CD4-positive, CD25-positive, alpha-beta regulatory T cell (primary cell): ENCODE measurements at regions not wholly inside any gene's neighbourhood (a gene's known extent, or its start where the extent isn't known, plus 50 kb on each side); places are given as distances from the start of the nearest gene placed in this dataset.
A peak's percentile ranks its signal among the peaks of the same experiment; 100 is the strongest.
"Not testable (repeated sequence)": the region's sequence is repeated elsewhere in the genome, so short reads cannot be mapped to it uniquely, and the experiment has no call there.

Experiments
- ATAC-seq, 2 donors: fragments of 150-1000 bp; cut with Tn5 transposase; one replicate each; pipeline ENCODE4 v1.10.0; 2021; ENCODE audit warnings: low read depth in 2 of 2, moderate number of reproducible peaks in 2 of 2, moderate library complexity in 1 of 2
- DNase-seq, 3 donors: peaks; one replicate each; pipeline versions ENCODE4 v3.0.0 to v3.0.0-alpha.2; 2012 to 2022; ENCODE audit warnings: mixed read lengths in 1 of 3
- H3K27ac ChIP-seq: one replicate; pipeline ENCODE4 v1.7.0; 2013; ENCODE audit warnings: mild to moderate bottlenecking, low read length; ENCODE audit not compliant: insufficient read depth, poor library complexity, severe bottlenecking
- H3K27me3 ChIP-seq: one replicate; pipeline ENCODE4 v1.7.0; 2013; ENCODE audit warnings: low read length; ENCODE audit not compliant: control insufficient read depth, insufficient read depth
- H3K36me3 ChIP-seq: one replicate; pipeline ENCODE4 v1.7.0; 2013; ENCODE audit warnings: mild to moderate bottlenecking, low read length, moderate library complexity; ENCODE audit not compliant: control insufficient read depth, insufficient read depth
- H3K4me1 ChIP-seq: 2 replicates; pipeline ENCODE4 v1.7.0; 2013; ENCODE audit warnings: mild to moderate bottlenecking, low read length; ENCODE audit not compliant: insufficient read depth, control insufficient read depth, poor library complexity, severe bottlenecking
- H3K4me3 ChIP-seq: one replicate; pipeline ENCODE4 v1.7.0; 2013; ENCODE audit warnings: low read depth, mild to moderate bottlenecking, low read length, moderate library complexity
- H3K9me3 ChIP-seq, 2 experiments: 1 replicate in 1 of 2; 2 replicates in 1 of 2; pipeline ENCODE4 v1.7.0; 2013; ENCODE audit warnings: low read length in 2 of 2, mild to moderate bottlenecking in 1 of 2, moderate library complexity in 1 of 2; ENCODE audit not compliant: control insufficient read depth in 2 of 2
- H3K27ac Mint-ChIP-seq, 3 donors: one replicate each; pipeline ENCODE4 v1.8.0; 2020 to 2022; ENCODE audit warnings: mild to moderate bottlenecking in 3 of 3, mixed read lengths in 3 of 3, moderate library complexity in 2 of 3
- H3K27me3 Mint-ChIP-seq: one replicate; pipeline ENCODE4 v1.8.0; 2022; ENCODE audit warnings: mild to moderate bottlenecking, mixed read lengths
- H3K36me3 Mint-ChIP-seq: one replicate; pipeline ENCODE4 v1.8.0; 2020; ENCODE audit warnings: mixed read lengths
- H3K4me1 Mint-ChIP-seq, 4 donors: one replicate each; pipeline ENCODE4 v1.8.0; 2020 to 2022; ENCODE audit warnings: mixed read lengths in 4 of 4, mild to moderate bottlenecking in 1 of 4
- H3K4me3 Mint-ChIP-seq, 4 donors: one replicate each; pipeline ENCODE4 v1.8.0; 2020 to 2022; ENCODE audit warnings: mild to moderate bottlenecking in 4 of 4, mixed read lengths in 4 of 4, moderate library complexity in 3 of 4
- H3K9me3 Mint-ChIP-seq, 7 donors: one replicate each; pipeline ENCODE4 v1.8.0; 2020 to 2022; ENCODE audit warnings: mixed read lengths in 7 of 7, mild to moderate bottlenecking in 3 of 7, moderate library complexity in 2 of 7

DNA sequence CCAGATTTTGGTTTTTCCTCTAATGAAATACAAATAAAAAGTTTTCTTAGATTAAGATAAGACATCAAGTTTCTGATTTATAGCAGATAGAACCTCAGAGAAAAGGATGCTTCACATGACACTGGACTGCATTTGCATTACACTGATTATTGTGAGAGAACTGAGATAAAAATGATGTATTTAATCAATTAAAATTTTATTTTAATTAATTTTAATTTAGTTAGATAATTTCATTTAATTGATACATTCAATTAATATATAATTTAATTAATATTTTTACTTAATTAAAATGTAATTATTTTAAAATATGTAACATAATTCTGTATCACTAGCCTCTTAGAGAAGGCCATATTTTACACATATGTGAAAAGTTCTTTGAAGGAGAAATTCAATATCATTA, 759.4 kb downstream of the TTLL7 start:
- not testable (repeated sequence) for H3K27ac ChIP-seq, H3K4me3 ChIP-seq, H3K27ac Mint-ChIP-seq, H3K9me3 Mint-ChIP-seq, H3K9me3 ChIP-seq, H3K36me3 Mint-ChIP-seq, H3K27me3 Mint-ChIP-seq, H3K4me1 ChIP-seq, ATAC-seq, H3K4me3 Mint-ChIP-seq, H3K36me3 ChIP-seq, H3K4me1 Mint-ChIP-seq, H3K27me3 ChIP-seq, DNase-seq

DNA sequence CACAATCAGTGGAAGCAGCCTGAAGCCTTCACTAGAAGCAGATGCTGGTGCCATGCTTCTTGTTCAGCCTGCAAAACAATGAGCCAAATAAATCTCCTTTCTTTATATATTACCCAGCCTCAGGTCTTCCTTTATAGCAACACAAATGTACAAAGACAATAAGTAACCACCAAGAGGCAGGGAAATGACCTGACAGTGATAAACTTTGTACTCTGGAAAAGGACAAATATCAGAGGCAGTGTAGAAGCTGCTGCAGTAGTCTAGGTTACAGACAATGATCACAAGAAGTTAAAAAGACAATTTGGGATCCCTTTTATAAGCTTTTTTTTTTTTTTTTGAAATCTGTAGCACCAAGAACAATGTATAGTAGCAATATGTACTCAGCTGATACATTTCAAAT, 760.3 kb downstream of the TTLL7 start:
- H3K4me3 ChIP-seq, H3K36me3 ChIP-seq, H3K9me3 ChIP-seq, H3K27me3 ChIP-seq, H3K27me3 Mint-ChIP-seq, H3K4me1 Mint-ChIP-seq, H3K36me3 Mint-ChIP-seq, DNase-seq, H3K27ac Mint-ChIP-seq, H3K4me1 ChIP-seq, H3K4me3 Mint-ChIP-seq, ATAC-seq, H3K27ac ChIP-seq, H3K9me3 Mint-ChIP-seq: not testable (repeated sequence)

- H3K27me3 ChIP-seq, H3K27ac ChIP-seq, H3K27me3 Mint-ChIP-seq, H3K4me1 ChIP-seq, H3K4me1 Mint-ChIP-seq, H3K4me3 ChIP-seq, H3K36me3 ChIP-seq, H3K4me3 Mint-ChIP-seq, H3K9me3 ChIP-seq, H3K9me3 Mint-ChIP-seq, H3K36me3 Mint-ChIP-seq, DNase-seq: not testable (repeated sequence)
- peak in 1 of 2 donors; percentile 24 for ATAC-seq
- H3K27ac Mint-ChIP-seq: peak overlapping the region in 1 of 3 donors; percentile 1
Measured at GRCh38 chr1:83219788-83220187, 779.1 kb downstream of the TTLL7 start.

- not testable (repeated sequence) for H3K4me1 Mint-ChIP-seq, H3K4me1 ChIP-seq, ATAC-seq, H3K27ac Mint-ChIP-seq, H3K4me3 Mint-ChIP-seq, H3K27me3 Mint-ChIP-seq, H3K27ac ChIP-seq, H3K36me3 ChIP-seq, H3K9me3 Mint-ChIP-seq, H3K4me3 ChIP-seq, DNase-seq, H3K36me3 Mint-ChIP-seq, H3K27me3 ChIP-seq, H3K9me3 ChIP-seq
Measured at GRCh38 chr1:83218036-83218716, 780.8 kb downstream of the TTLL7 start.

GRCh38 chr1:83214317-83214716, 784.6 kb downstream of the TTLL7 start:
- not testable (repeated sequence) for H3K27ac ChIP-seq, H3K27me3 ChIP-seq, ATAC-seq, DNase-seq, H3K4me3 ChIP-seq, H3K4me3 Mint-ChIP-seq, H3K4me1 Mint-ChIP-seq, H3K27me3 Mint-ChIP-seq, H3K9me3 ChIP-seq, H3K36me3 Mint-ChIP-seq, H3K4me1 ChIP-seq, H3K9me3 Mint-ChIP-seq, H3K27ac Mint-ChIP-seq, H3K36me3 ChIP-seq

- H3K27me3 Mint-ChIP-seq, H3K27ac Mint-ChIP-seq, H3K9me3 ChIP-seq, H3K27ac ChIP-seq, H3K4me3 Mint-ChIP-seq, H3K36me3 ChIP-seq, ATAC-seq, H3K4me1 ChIP-seq, H3K36me3 Mint-ChIP-seq, H3K4me3 ChIP-seq, H3K27me3 ChIP-seq, H3K9me3 Mint-ChIP-seq, DNase-seq, H3K4me1 Mint-ChIP-seq: not testable (repeated sequence)
Measured at GRCh38 chr1:83213648-83214047, 785.3 kb downstream of the TTLL7 start.

- not testable (repeated sequence) for H3K4me3 Mint-ChIP-seq, H3K27ac ChIP-seq, H3K4me3 ChIP-seq, H3K27ac Mint-ChIP-seq, H3K9me3 Mint-ChIP-seq, ATAC-seq, H3K27me3 ChIP-seq, H3K27me3 Mint-ChIP-seq, DNase-seq, H3K4me1 ChIP-seq, H3K36me3 ChIP-seq, H3K4me1 Mint-ChIP-seq, H3K9me3 ChIP-seq, H3K36me3 Mint-ChIP-seq
Measured at GRCh38 chr1:83212033-83212432, 786.9 kb downstream of the TTLL7 start.

DNA sequence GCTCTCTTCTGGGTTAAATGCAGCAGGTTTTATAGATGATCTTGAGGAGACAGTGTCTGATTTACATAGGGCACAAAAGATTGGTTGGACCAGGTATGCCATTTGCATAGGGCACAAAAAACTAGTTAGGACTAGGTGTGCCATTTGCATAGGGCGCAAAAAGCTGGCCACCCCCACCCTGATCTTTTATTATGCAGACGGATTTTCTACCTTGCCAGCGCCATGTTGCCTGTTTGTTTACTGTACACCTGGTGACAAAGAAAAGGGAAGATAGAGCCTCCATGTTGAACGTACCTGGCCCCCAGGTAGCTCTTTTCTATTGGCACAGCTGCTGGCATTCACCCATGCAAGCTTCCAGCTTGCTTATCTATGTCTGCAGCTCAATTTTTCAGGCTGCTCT, 790.4 kb downstream of the TTLL7 start:
- H3K36me3 ChIP-seq, H3K9me3 ChIP-seq, H3K36me3 Mint-ChIP-seq, H3K27me3 Mint-ChIP-seq, ATAC-seq, H3K4me1 Mint-ChIP-seq, DNase-seq, H3K9me3 Mint-ChIP-seq, H3K4me3 Mint-ChIP-seq, H3K27ac ChIP-seq, H3K27ac Mint-ChIP-seq, H3K4me3 ChIP-seq, H3K4me1 ChIP-seq, H3K27me3 ChIP-seq: not testable (repeated sequence)
